H1 (cell line): ENCODE measurements at regions not wholly inside any gene's neighbourhood (a gene's known extent, or its start where the extent isn't known, plus 50 kb on each side); places are given as distances from the start of the nearest gene placed in this dataset.

ENCODE experiments used
- BACH1 ChIP-seq: IDR thresholded peaks from 2 replicates; pipeline ENCODE4 v1.6.1; 2012; ENCODE audit warnings: low read length, improper control_type of control experiment
- CREB1 ChIP-seq: IDR thresholded peaks from 2 replicates; pipeline ENCODE4 v1.6.1; 2012; ENCODE audit warnings: inconsistent platforms
- CTCF ChIP-seq, 3 experiments: IDR thresholded peaks; 1 replicate in 2 of 3; 2 replicates in 1 of 3; pipeline versions ENCODE4 v1.5.1 to v1.6.1; 2011; ENCODE audit warnings: low read length in 3 of 3, mild to moderate bottlenecking in 3 of 3, inconsistent platforms in 2 of 3, low read depth in 1 of 3, moderate library complexity in 1 of 3; ENCODE audit not compliant: insufficient read depth in 1 of 3; ENCODE audit errors: control extremely low read depth in 1 of 3
- JUN ChIP-seq: IDR thresholded peaks from 2 replicates; pipeline ENCODE4 v1.6.1; 2011; ENCODE audit warnings: low read depth, mild to moderate bottlenecking, improper control_type of control experiment, low read length
- JUND ChIP-seq: IDR thresholded peaks from 2 replicates; pipeline ENCODE4 v1.6.1; 2011; ENCODE audit warnings: mild to moderate bottlenecking, improper control_type of control experiment, low read length
- POLR2A ChIP-seq, 2 experiments: IDR thresholded peaks; 1 replicate in 1 of 2; 2 replicates in 1 of 2; pipeline ENCODE4 v1.6.1; 2011; ENCODE audit warnings: low read depth in 2 of 2, low read length in 2 of 2, mild to moderate bottlenecking in 2 of 2; ENCODE audit errors: control extremely low read depth in 1 of 2
- POLR2AphosphoS5 ChIP-seq: IDR thresholded peaks from 2 replicates; pipeline ENCODE4 v1.6.1; 2011; ENCODE audit warnings: low read depth, low read length

DNA sequence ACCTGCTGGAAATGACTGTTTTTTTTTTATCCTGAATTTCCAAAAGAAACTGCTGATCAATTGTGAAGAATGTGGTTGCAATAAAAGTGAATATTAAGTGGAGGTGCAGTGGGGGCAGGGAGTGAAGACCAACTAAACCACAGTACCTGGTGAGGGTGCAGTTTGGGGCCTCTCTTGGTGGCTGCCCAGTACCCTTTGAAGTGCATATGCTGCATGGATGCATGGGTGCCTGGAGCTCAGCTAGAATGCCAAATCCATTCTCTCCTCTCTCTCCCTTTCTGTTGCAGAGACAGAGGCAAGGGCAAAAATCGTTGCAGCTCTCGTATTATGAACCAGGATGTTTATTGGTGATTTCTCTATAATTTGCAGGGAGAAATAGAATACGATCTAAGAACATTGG lies 420.5 kb upstream of the ONECUT1 start:
- no peak for TF ChIP-seq BACH1
- TF ChIP-seq POLR2A (IDR thresholded peaks at IDR 0.05; ENCODE audit: control extremely low read depth in 1 of 2, low read depth in 2 of 2, low read length in 2 of 2), result no peak
- TF ChIP-seq CREB1, result no peak
- TF ChIP-seq POLR2AphosphoS5, result no peak
- no peak for TF ChIP-seq CTCF (IDR thresholded peaks at IDR 0.05; ENCODE audit: control extremely low read depth in 1 of 3, insufficient read depth in 1 of 3, low read depth in 1 of 3, low read length in 3 of 3)
- TF ChIP-seq JUND, result no peak
- no peak for TF ChIP-seq JUN
